ENCODE measurements at regions not wholly inside any gene's neighbourhood (a gene's known extent, or its start where the extent isn't known, plus 50 kb on each side); places are given as distances from the start of the nearest gene placed in this dataset.

- TF ChIP-seq CTCF (IDR thresholded peaks at IDR 0.05), result no peak
- no peak for TF ChIP-seq POLR2A (IDR thresholded peaks at IDR 0.05)
These were observed 141.2 kb upstream of the GMNC start for GRCh38 chr3:191003742-191004141.

All from thyroid gland (tissue), 4 donors.